ENCODE measurements at regions not wholly inside any gene's neighbourhood (a gene's known extent, or its start where the extent isn't known, plus 50 kb on each side); places are given as distances from the start of the nearest gene placed in this dataset.
"Not testable (repeated sequence)": the region's sequence is repeated elsewhere in the genome, so short reads cannot be mapped to it uniquely, and the experiment has no call there.

DNA sequence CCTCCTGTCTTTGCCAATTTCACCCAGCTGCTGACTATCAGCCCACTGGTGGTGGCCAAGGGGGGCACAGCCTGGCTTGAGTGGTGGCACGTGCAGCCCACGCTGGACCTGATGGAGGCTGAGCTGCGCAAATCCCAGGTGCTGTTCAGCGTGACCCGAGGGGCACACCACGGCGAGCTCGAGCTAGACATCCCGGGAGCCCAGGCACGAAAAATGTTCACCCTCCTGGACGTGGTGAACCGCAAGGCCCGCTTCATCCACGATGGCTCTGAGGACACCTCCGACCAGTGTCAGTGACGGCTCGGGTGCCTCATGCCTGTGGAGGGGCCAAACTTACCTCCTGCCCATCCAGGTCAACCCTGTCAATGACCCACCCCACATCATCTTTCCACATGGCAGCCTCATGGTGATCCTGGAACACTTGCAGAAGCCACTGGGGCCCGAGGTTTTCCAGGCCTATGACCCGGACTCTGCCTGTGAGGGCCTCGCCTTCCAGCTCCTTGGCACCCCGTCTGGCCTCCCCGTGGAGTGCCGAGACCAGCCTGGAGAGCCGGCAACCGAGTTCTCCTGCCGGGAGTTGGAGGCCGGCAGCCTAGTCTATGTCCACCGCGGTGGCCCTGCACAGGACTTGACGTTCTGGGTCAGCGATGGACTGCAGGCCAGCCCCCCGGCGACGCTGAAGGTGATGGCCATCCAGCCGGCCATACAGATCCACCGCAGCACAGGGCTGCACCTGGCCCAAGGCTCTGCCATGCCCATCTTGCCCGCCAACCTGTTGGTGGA lies 180.2 kb downstream of the TBC1D2B start:
- H3K36me3 Mint-ChIP-seq (ENCODE audit: low read depth); H3K4me3 Mint-ChIP-seq; H3K4me1 Mint-ChIP-seq; H3K9me3 Mint-ChIP-seq; CTCF ChIA-PET; POLR2A ChIA-PET; DNase-seq; H3K27ac Mint-ChIP-seq: not testable (repeated sequence)
- H3K27me3 Mint-ChIP-seq = peaks cover 10% of the 10 kb centered on the region

DNA sequence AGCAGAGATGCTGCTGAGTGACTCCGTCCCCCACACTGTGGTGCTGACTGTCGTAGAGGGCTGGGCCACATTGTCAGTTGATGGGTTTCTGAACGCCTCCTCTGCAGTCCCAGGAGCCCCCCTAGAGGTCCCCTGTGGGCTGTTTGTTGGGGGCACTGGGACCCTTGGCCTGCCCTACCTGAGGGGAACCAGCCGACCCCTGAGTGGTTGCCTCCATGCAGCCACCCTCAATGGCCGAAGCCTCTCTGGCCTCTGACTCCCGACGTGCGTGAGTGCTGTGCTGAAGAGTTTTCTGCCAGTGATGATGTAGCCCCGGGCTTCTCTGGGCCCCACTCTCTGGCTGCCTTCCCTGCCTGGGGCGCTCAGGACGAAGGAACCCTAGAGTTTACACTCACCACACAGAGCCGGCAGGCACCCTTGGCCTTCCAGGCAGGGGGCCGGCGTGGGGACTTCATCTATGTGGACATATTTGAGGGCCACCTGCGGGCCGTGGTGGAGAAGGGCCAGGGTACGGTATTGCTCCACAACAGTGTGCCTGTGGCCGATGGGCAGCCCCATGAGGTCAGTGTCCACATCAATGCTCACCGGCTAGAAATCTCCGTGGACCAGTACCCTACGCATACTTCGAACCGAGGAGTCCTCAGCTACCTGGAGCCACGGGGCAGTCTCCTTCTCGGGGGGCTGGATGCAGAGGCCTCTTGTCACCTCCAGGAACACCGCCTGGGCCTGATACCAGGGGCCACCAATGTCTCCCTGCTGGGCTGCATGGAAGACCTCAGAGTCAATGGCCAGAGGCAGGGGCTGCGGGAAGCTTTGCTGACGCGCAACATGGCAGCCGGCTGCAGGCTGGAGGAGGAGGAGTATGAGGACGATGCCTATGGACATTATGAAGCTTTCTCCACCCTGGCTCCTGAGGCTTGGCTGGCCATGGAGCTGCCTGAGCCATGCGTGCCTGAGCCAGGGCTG lies 181.1 kb downstream of the TBC1D2B start:
- CTCF ChIA-PET, H3K4me3 Mint-ChIP-seq, H3K9me3 Mint-ChIP-seq: not testable (repeated sequence)

GRCh38 chr15:77895742-77896141 lies 181.8 kb downstream of the TBC1D2B start:
- no peak for DNase-seq
- H3K4me3 Mint-ChIP-seq = no peak overlapping the region
- no peaks in the 10 kb centered on the region for H3K36me3 Mint-ChIP-seq (ENCODE audit: low read depth)
- CTCF ChIA-PET = no interaction called here
- no peak overlapping the region for H3K27ac Mint-ChIP-seq
- no peaks in the 10 kb centered on the region for H3K4me1 Mint-ChIP-seq
- POLR2A ChIA-PET = no interaction called here
- H3K27me3 Mint-ChIP-seq = peaks cover 10% of the 10 kb centered on the region
- H3K9me3 Mint-ChIP-seq = no peaks in the 10 kb centered on the region

More for the DNA sequence above, 181.1 kb downstream of the TBC1D2B start:
- peaks cover 10% of the 10 kb centered on the region for H3K27me3 Mint-ChIP-seq
- POLR2A ChIA-PET; H3K4me1 Mint-ChIP-seq; H3K27ac Mint-ChIP-seq; DNase-seq; H3K36me3 Mint-ChIP-seq (ENCODE audit: low read depth): not testable (repeated sequence)

DNA sequence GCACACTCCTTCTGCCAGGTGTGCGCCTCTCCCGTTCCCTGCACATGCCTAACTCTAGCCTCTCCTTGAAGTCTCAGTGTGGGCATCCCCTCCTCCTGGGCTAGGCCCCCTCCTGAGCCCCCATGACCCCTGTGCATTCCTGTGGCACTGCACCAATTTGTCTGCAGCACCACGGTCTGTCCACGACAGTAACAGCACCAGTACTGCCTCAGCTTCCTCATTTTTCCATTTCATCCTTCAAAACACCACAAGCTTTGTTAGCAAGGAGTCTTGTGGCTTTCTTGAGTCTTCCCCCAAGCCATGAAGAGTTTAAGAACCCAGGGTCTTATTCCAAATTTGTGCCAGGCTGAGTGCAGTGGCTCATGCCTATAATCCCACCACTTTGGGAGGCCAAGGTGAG lies 182.4 kb downstream of the TBC1D2B start:
- H3K36me3 Mint-ChIP-seq (ENCODE audit: low read depth); H3K9me3 Mint-ChIP-seq; H3K27ac Mint-ChIP-seq; POLR2A ChIA-PET; CTCF ChIA-PET; H3K4me3 Mint-ChIP-seq; H3K4me1 Mint-ChIP-seq; DNase-seq: not testable (repeated sequence)
- H3K27me3 Mint-ChIP-seq = peaks cover 10% of the 10 kb centered on the region

- H3K9me3 Mint-ChIP-seq; H3K36me3 Mint-ChIP-seq (ENCODE audit: low read depth); CTCF ChIA-PET; H3K4me3 Mint-ChIP-seq; H3K4me1 Mint-ChIP-seq; POLR2A ChIA-PET; DNase-seq; H3K27ac Mint-ChIP-seq: not testable (repeated sequence)
- H3K27me3 Mint-ChIP-seq = peaks cover 10% of the 10 kb centered on the region
Measured at GRCh38 chr15:77893671-77894640, 183.6 kb downstream of the TBC1D2B start.

- H3K27ac Mint-ChIP-seq; H3K9me3 Mint-ChIP-seq; DNase-seq; POLR2A ChIA-PET; H3K4me1 Mint-ChIP-seq; H3K4me3 Mint-ChIP-seq; H3K36me3 Mint-ChIP-seq (ENCODE audit: low read depth): not testable (repeated sequence)
- peaks cover 10% of the 10 kb centered on the region for H3K27me3 Mint-ChIP-seq
- CTCF ChIA-PET = interaction anchor here (1.2 kb wide), 1 partner anchor 10 kb away, joined by 4 read pairs; no protein-coding TSS in a partner anchor
Measured at GRCh38 chr15:77893246-77893645, 184.3 kb downstream of the TBC1D2B start.

GRCh38 chr15:77892335-77892734 lies 185.2 kb downstream of the TBC1D2B start:
- Mint-ChIP-seq H3K9me3 (no peaks in the 10 kb centered on the region), H3K36me3 (ENCODE audit: low read depth) (no peaks in the 10 kb centered on the region), H3K4me3 (no peak overlapping the region), H3K27me3 (peaks cover 10% of the 10 kb centered on the region), H3K27ac (no peak overlapping the region), H3K4me1 (no peaks in the 10 kb centered on the region)
- ChIA-PET CTCF (interaction anchor here (1.2 kb wide), 1 partner anchor 11 kb away, joined by 4 read pairs; no protein-coding TSS in a partner anchor), POLR2A (no interaction called here)
- DNase-seq = no peak

- H3K4me3 Mint-ChIP-seq; H3K36me3 Mint-ChIP-seq (ENCODE audit: low read depth); H3K4me1 Mint-ChIP-seq; H3K9me3 Mint-ChIP-seq; H3K27ac Mint-ChIP-seq; DNase-seq; CTCF ChIA-PET; POLR2A ChIA-PET: not testable (repeated sequence)
- peaks cover 10% of the 10 kb centered on the region for H3K27me3 Mint-ChIP-seq
Measured at GRCh38 chr15:77891862-77892261, 185.6 kb downstream of the TBC1D2B start.

- H3K4me3 Mint-ChIP-seq; DNase-seq; H3K4me1 Mint-ChIP-seq; H3K36me3 Mint-ChIP-seq (ENCODE audit: low read depth); CTCF ChIA-PET; POLR2A ChIA-PET; H3K9me3 Mint-ChIP-seq; H3K27ac Mint-ChIP-seq: not testable (repeated sequence)
- peaks cover 10% of the 10 kb centered on the region for H3K27me3 Mint-ChIP-seq
Measured at GRCh38 chr15:77890911-77891801, 186.4 kb downstream of the TBC1D2B start.

- CTCF ChIA-PET, POLR2A ChIA-PET, H3K4me1 Mint-ChIP-seq: not testable (repeated sequence)
Measured at GRCh38 chr15:77889828-77890725, 187.4 kb downstream of the TBC1D2B start.

DNA sequence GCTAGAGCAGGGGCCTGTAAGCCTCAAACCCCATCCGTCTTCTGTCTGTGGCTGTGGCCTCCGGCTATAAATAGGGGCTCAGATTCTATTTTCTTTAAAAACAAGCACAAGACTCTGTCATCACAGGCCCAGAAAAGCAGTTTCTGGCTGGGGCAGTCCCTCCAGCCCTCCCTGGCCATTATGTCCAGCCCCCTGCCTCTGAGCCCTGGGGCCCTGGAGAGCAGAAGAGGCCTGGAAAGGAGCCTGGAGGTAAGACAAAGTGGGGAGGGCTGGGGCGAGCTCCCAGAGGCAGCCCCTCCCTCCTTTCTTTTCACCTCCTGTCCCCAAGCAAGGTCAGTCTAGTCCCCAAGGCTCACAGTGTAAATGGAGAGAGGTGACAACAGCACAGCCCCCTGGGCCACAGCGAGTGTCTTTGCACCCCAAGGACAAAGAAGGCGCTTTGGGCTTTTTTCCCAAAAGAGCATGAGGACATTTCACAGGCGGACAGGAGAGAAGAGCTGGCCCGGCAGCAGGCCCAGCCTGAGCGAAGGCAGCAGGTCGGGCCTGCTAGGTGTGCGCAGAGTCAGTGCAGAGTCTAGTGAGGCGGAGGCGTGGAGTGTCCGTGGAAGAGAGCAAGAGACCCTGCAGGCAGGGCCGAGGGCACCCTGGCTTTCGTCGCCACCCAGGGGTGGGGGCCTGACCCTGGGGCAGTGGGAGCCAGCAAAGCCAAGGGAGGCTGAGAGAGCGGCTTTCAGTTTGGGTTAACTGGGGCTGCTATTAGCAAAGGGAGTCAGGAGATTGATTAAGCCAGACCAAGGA lies 188.3 kb downstream of the TBC1D2B start:
- ChIA-PET POLR2A (no interaction called here), CTCF (no interaction called here)
- DNase-seq = no peak
- H3K27ac Mint-ChIP-seq = no peak overlapping the region
- no peak overlapping the region for H3K4me3 Mint-ChIP-seq
- peaks cover 2% of the 10 kb centered on the region for H3K27me3 Mint-ChIP-seq
- no peaks in the 10 kb centered on the region for H3K36me3 Mint-ChIP-seq (ENCODE audit: low read depth)
- H3K9me3 Mint-ChIP-seq = no peaks in the 10 kb centered on the region
- H3K4me1 Mint-ChIP-seq = no peaks in the 10 kb centered on the region

More at GRCh38 chr15:77889828-77890725, 187.4 kb downstream of the TBC1D2B start:
- not testable (repeated sequence) for H3K27me3 Mint-ChIP-seq; H3K27ac Mint-ChIP-seq; H3K4me3 Mint-ChIP-seq; H3K36me3 Mint-ChIP-seq (ENCODE audit: low read depth); H3K9me3 Mint-ChIP-seq; DNase-seq
